Astrocyte (in vitro differentiated cells and primary cell): ENCODE measurements at regions not wholly inside any gene's neighbourhood (a gene's known extent, or its start where the extent isn't known, plus 50 kb on each side); places are given as distances from the start of the nearest gene placed in this dataset.

Experiments
- CTCF ChIP-seq: IDR thresholded peaks from 2 replicates; pipeline ENCODE4 v1.5.1; 2011; ENCODE audit warnings: low read depth, mild to moderate bottlenecking, inconsistent platforms, low read length, moderate library complexity; ENCODE audit not compliant: insufficient read depth
- EZH2 ChIP-seq: IDR thresholded peaks from 2 replicates; pipeline ENCODE4 v1.6.1; 2012; ENCODE audit warnings: mild to moderate bottlenecking, low read length, inconsistent platforms; ENCODE audit not compliant: insufficient read depth

- TF ChIP-seq CTCF (no peak), EZH2 (no peak)
Observed at GRCh38 chr4:120633810-120634209, 288.7 kb downstream of the PRDM5 start.
